ENCODE measurements at regions not wholly inside any gene's neighbourhood (a gene's known extent, or its start where the extent isn't known, plus 50 kb on each side); places are given as distances from the start of the nearest gene placed in this dataset.
"Not testable (repeated sequence)": the region's sequence is repeated elsewhere in the genome, so short reads cannot be mapped to it uniquely, and the experiment has no call there.

- TF ChIP-seq CTCF, POLR2AphosphoS5 (IDR thresholded peaks at IDR 0.05): not testable (repeated sequence)
Measured at GRCh38 chr1:182221990-182222389, 160.5 kb upstream of the ZNF648 start.
